GM12892 (cell line): ENCODE measurements at regions not wholly inside any gene's neighbourhood (a gene's known extent, or its start where the extent isn't known, plus 50 kb on each side); places are given as distances from the start of the nearest gene placed in this dataset.

ENCODE experiments used
- POLR2AphosphoS5 ChIP-seq: IDR thresholded peaks from 2 replicates; pipeline ENCODE4 v1.6.1; 2011; ENCODE audit warnings: low read depth, low read length, control low read depth
- TAF1 ChIP-seq: IDR thresholded peaks from 2 replicates; pipeline ENCODE4 v1.6.1; 2011; ENCODE audit warnings: low read depth, mild to moderate bottlenecking, control low read depth, low read length, borderline replicate concordance

GRCh38 chr14:41073544-41073943 is 533.1 kb upstream of the LRFN5 start:
- TF ChIP-seq TAF1 (no peak), POLR2AphosphoS5 (no peak)
